GM12878 (cell line): ENCODE measurements at regions not wholly inside any gene's neighbourhood (a gene's known extent, or its start where the extent isn't known, plus 50 kb on each side); places are given as distances from the start of the nearest gene placed in this dataset.

Source experiments
- ATAC-seq: fragments of 200-7000 bp; cut with Tn5 transposase; 3 replicates; pipeline ENCODE4 v1.9.1; 2020; ENCODE audit warnings: mild to moderate bottlenecking, moderate library complexity
- BruUV-seq: library from RNA; stranded (reverse); fragments of 400-500 nt; replicated peaks from 2 replicates; lab custom pipeline; 2021; lab: Mats Ljungman, UMichigan
- CTCF ChIA-PET: fragments of 300-600 bp; sonication (Branson Sonifier 250); formaldehyde crosslinking; extraction: SDS; loops from one replicate; lab custom pipeline; 2021; ENCODE audit warnings: inconsistent platforms; lab: Yijun Ruan, JAX
- POLR2A ChIA-PET: fragments of 350-600 bp; formaldehyde crosslinking; extraction: SDS; loops from one replicate; lab custom pipeline; 2021; ENCODE audit warnings: inconsistent platforms; lab: Charles Lee
- RAD21 ChIA-PET: fragments of 300-600 bp; sonication (Branson Sonifier 250); formaldehyde crosslinking; loops from one replicate; lab custom pipeline; 2023; ENCODE audit warnings: antibody characterized with exemption; ENCODE audit not compliant: unreplicated experiment; lab: Charles Lee
- SMC1A ChIA-PET: fragments of 300-600 bp; sonication (Branson Sonifier 250); formaldehyde crosslinking; loops from one replicate; lab custom pipeline; 2023; ENCODE audit not compliant: unreplicated experiment, uncharacterized antibody; lab: Charles Lee
- DNase-seq: peaks from one replicate; pipeline ENCODE4 v3.0.0-alpha.2; 2011; ENCODE audit warnings: low read depth, low spot score
- FAIRE-seq: peaks from 3 replicates; lab custom pipeline; 2011; peaks lifted over from hg19 to GRCh38; lab: Jason Lieb, UNC
- H2AFZ ChIP-seq: 2 replicates; pipeline ENCODE4 v1.6.0; 2011; ENCODE audit warnings: low read depth, low read length, control low read depth; ENCODE audit not compliant: control insufficient read depth
- H3K27ac ChIP-seq: 2 replicates; pipeline ENCODE4 v1.5.1; 2011; ENCODE audit warnings: control low read depth; ENCODE audit not compliant: control insufficient read depth, insufficient read depth
- H3K27me3 ChIP-seq, 2 experiments: replicated peaks in 1 of 2; 2 replicates each; pipeline versions ENCODE4 v1.6.0 to v1.6.1; 2011; ENCODE audit warnings: low read length in 1 of 2; ENCODE audit not compliant: control insufficient read depth in 2 of 2, insufficient read depth in 2 of 2
- H3K36me3 ChIP-seq, 2 experiments: 2 replicates each; pipeline ENCODE4 v1.5.1; 2011; ENCODE audit warnings: low read length in 1 of 2; ENCODE audit not compliant: control insufficient read depth in 2 of 2, insufficient read depth in 2 of 2
- H3K4me1 ChIP-seq: 2 replicates; pipeline ENCODE4 v1.6.1; 2011; ENCODE audit warnings: mild to moderate bottlenecking, low read length, moderate library complexity, mixed read lengths; ENCODE audit not compliant: control insufficient read depth, insufficient read depth
- H3K4me2 ChIP-seq: 2 replicates; pipeline ENCODE4 v1.6.0; 2011; ENCODE audit warnings: control low read depth; ENCODE audit not compliant: control insufficient read depth, insufficient read depth
- H3K4me3 ChIP-seq: fragments of 200-600 bp; sonication (generic); 2 replicates; pipeline ENCODE4 v1.5.1; 2016
- H3K79me2 ChIP-seq: 2 replicates; pipeline ENCODE4 v1.6.0; 2011; ENCODE audit warnings: low read length; ENCODE audit not compliant: control insufficient read depth, insufficient read depth
- H3K9ac ChIP-seq: 2 replicates; pipeline ENCODE4 v1.8.0; 2011; ENCODE audit warnings: low read length, control low read depth, mixed read lengths; ENCODE audit not compliant: control insufficient read depth, insufficient read depth
- H3K9me3 ChIP-seq: replicated peaks from 3 replicates; pipeline ENCODE4 v1.5.1; 2011; ENCODE audit warnings: mild to moderate bottlenecking, low read length; ENCODE audit not compliant: control insufficient read depth, insufficient read depth
- H4K20me1 ChIP-seq: 2 replicates; pipeline ENCODE4 v1.6.0; 2011; ENCODE audit not compliant: control insufficient read depth, insufficient read depth
- ASH2L ChIP-seq: fragments of 300-600, 200-600 bp; sonication (generic); IDR thresholded peaks from 2 replicates; pipeline ENCODE4 v1.6.1; 2017; ENCODE audit warnings: low read depth, mild to moderate bottlenecking, borderline replicate concordance
- CHD2 ChIP-seq: IDR thresholded peaks from 2 replicates; pipeline ENCODE4 v1.6.1; 2011; ENCODE audit warnings: low read depth, low read length, improper control_type of control experiment, borderline replicate concordance
- EED ChIP-seq: sonication (generic); IDR thresholded peaks from 2 replicates; pipeline ENCODE4 v1.6.1; 2016; ENCODE audit warnings: antibody characterized with exemption, low read depth
- ESRRA ChIP-seq: IDR thresholded peaks from 2 replicates; pipeline ENCODE4 v1.6.1; 2012; ENCODE audit warnings: mild to moderate bottlenecking, low read length, improper control_type of control experiment
- FOXM1 ChIP-seq: IDR thresholded peaks from 2 replicates; pipeline ENCODE4 v1.6.1; 2012; ENCODE audit warnings: low read depth, mild to moderate bottlenecking, inconsistent platforms, low read length, moderate library complexity
- HCFC1 ChIP-seq: fragments of 150-350 bp; IDR thresholded peaks from 2 replicates; pipeline ENCODE4 v1.6.1; 2014; ENCODE audit warnings: low read length
- MEF2B ChIP-seq: fragments of 450-650 bp; IDR thresholded peaks from 2 replicates; pipeline ENCODE4 v1.6.1; 2018; ENCODE audit warnings: mild to moderate bottlenecking, moderate library complexity; ENCODE audit not compliant: partially characterized antibody, poor library complexity, severe bottlenecking
- NFIC ChIP-seq: IDR thresholded peaks from 2 replicates; pipeline ENCODE4 v1.6.1; 2012; ENCODE audit warnings: low read depth, mild to moderate bottlenecking, inconsistent platforms, low read length, moderate library complexity
- NFYA ChIP-seq: IDR thresholded peaks from 2 replicates; pipeline ENCODE4 v1.6.1; 2011; ENCODE audit warnings: low read depth, mild to moderate bottlenecking, low read length, improper control_type of control experiment, borderline replicate concordance
- NR2F1 ChIP-seq: fragments of 450-650 bp; conservative IDR thresholded peaks from 2 replicates; pipeline ENCODE4 v1.6.1; 2017; ENCODE audit warnings: mild to moderate bottlenecking
- POLR2AphosphoS5 ChIP-seq: IDR thresholded peaks from 2 replicates; pipeline ENCODE4 v1.6.1; 2011; ENCODE audit warnings: mild to moderate bottlenecking, low read length, inconsistent platforms
- SMARCA5 ChIP-seq: fragments of 450-650 bp; IDR thresholded peaks from 2 replicates; pipeline ENCODE4 v1.6.1; 2017; ENCODE audit warnings: mild to moderate bottlenecking
- TAF1 ChIP-seq: IDR thresholded peaks from 2 replicates; pipeline ENCODE4 v1.6.1; 2011; ENCODE audit warnings: mild to moderate bottlenecking, low read depth, low read length, borderline replicate concordance
- WGBS: methylation state at CpG from one replicate; pipeline ENCODE4 v1.1.6; 2016; ENCODE audit warnings: low lambda C conversion rate; ENCODE audit not compliant: insufficient replicate concordance, insufficient coverage; ENCODE audit errors: missing lambda C conversion rate; 5-methylcytosine and 5-hydroxymethylcytosine counted together
- in situ Hi-C: fragments of 300-500 bp; cut with MboI; formaldehyde crosslinking; loops from 9 replicates; pipeline ENCODE4 v1.14.3; 2018; ENCODE audit warnings: mixed read lengths
- intact Hi-C: fragments of 100-400 bp; cut with micrococcal nuclease; formaldehyde crosslinking; loops from one replicate; pipeline ENCODE4 v1.14.2; 2022; ENCODE audit not compliant: unreplicated experiment
- TF ChIP-seq, protein P1 (sequence below): fragments of 450-650 bp; formaldehyde crosslinking; IDR thresholded peaks from 2 replicates; pipeline ENCODE4 v1.5.0; 2022; ENCODE audit warnings: mild to moderate bottlenecking, missing genetic modification characterization

DNA sequence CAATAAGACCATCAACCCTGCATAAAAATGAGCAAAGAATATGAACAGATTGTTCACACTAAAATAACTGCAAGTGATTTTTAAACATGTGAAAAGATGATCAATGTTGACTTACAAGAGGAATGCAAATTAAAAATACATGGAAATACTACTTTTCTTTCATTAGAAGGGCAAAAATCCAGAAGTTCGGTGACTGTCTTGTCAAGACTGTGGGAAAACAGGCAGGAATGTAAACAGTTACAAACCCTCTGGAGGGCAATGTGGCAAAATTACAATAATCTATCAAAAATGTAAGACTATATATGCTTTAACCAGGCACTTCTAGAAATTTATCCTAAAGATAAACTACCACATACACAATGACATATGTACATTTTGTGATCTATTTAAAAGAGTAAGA, 86.7 kb downstream of the TNFAIP3 start:
- ChIA-PET POLR2A (interaction anchor here (0.6 kb wide), 1 partner anchor 155 kb away, joined by 4 read pairs; no protein-coding TSS in a partner anchor), SMC1A (interaction anchor here (5.0 to 34.9 kb wide), 4 partner anchors 18 to 79 kb away, joined by 50 to 1237 read pairs (median 128); partner anchors contain the start of gene TNFAIP3), CTCF (interaction anchor here (5.1 to 16.7 kb wide), 4 partner anchors 15 to 155 kb away, joined by 17 to 296 read pairs (median 122); no protein-coding TSS in a partner anchor), RAD21 (interaction anchor here (0.6 to 19.0 kb wide), 4 partner anchors 13 to 79 kb away, joined by 3 to 774 read pairs (median 78); partner anchors contain the start of gene TNFAIP3)
- Histone ChIP-seq H4K20me1 (no peaks in the 10 kb centered on the region), H3K9ac (no peak overlapping the region), H3K4me2 (no peak overlapping the region), H3K4me1 (peaks cover 27% of the 10 kb centered on the region), H3K4me3 (no peak overlapping the region), H3K27me3 (no peaks in the 10 kb centered on the region), H3K9me3 (no peaks in the 10 kb centered on the region), H3K27ac (no peak overlapping the region), H3K36me3 (no peaks in the 10 kb centered on the region), H3K79me2 (no peaks in the 10 kb centered on the region), H2AFZ (no peak overlapping the region)
- intact Hi-C loops = no loop called here
- no TSS peak for BruUV-seq
- TF ChIP-seq, protein P1, sequence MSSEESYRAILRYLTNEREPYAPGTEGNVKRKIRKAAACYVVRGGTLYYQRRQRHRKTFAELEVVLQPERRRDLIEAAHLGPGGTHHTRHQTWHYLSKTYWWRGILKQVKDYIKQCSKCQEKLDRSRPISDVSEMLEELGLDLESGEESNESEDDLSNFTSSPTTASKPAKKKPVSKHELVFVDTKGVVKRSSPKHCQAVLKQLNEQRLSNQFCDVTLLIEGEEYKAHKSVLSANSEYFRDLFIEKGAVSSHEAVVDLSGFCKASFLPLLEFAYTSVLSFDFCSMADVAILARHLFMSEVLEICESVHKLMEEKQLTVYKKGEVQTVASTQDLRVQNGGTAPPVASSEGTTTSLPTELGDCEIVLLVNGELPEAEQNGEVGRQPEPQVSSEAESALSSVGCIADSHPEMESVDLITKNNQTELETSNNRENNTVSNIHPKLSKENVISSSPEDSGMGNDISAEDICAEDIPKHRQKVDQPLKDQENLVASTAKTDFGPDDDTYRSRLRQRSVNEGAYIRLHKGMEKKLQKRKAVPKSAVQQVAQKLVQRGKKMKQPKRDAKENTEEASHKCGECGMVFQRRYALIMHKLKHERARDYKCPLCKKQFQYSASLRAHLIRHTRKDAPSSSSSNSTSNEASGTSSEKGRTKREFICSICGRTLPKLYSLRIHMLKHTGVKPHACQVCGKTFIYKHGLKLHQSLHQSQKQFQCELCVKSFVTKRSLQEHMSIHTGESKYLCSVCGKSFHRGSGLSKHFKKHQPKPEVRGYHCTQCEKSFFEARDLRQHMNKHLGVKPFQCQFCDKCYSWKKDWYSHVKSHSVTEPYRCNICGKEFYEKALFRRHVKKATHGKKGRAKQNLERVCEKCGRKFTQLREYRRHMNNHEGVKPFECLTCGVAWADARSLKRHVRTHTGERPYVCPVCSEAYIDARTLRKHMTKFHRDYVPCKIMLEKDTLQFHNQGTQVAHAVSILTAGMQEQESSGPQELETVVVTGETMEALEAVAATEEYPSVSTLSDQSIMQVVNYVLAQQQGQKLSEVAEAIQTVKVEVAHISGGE (CRISPR knock-in tag) = no peak
- no peak for TF ChIP-seq POLR2AphosphoS5
- TF ChIP-seq EED = no peak
- no peak for TF ChIP-seq TAF1
- no peak for TF ChIP-seq NFIC
- TF ChIP-seq CHD2 = no peak
- TF ChIP-seq HCFC1 = no peak
- TF ChIP-seq ESRRA = no peak
- TF ChIP-seq NFYA = no peak
- no peak for TF ChIP-seq FOXM1
- no peak for TF ChIP-seq SMARCA5
- TF ChIP-seq MEF2B = no peak
- no peak for TF ChIP-seq NR2F1
- no peak for TF ChIP-seq ASH2L
- ATAC-seq (no peak), DNase-seq (no peak), FAIRE-seq (no peak)
- 50% methylated on average over 1 of the region's 1 CpG for WGBS
- in situ Hi-C loops = no loop called here
